ENCODE measurements at regions not wholly inside any gene's neighbourhood (a gene's known extent, or its start where the extent isn't known, plus 50 kb on each side); places are given as distances from the start of the nearest gene placed in this dataset.

GRCh38 chr13:111516712-111517640, 196.5 kb downstream of the TEX29 start:
- 7% methylated on average over 25 of the region's 28 CpGs for WGBS (ENCODE audit: low lambda C conversion rate)
- H3K9me3 ChIP-seq: no peaks in the 10 kb centered on the region
- CTCF ChIA-PET: interaction anchor here (1.2 kb wide), 1 partner anchor 41 kb away, joined by 3 read pairs; no protein-coding TSS in a partner anchor

GRCh38 chr13:111517641-111518010, 197.2 kb downstream of the TEX29 start:
- Histone ChIP-seq H3K79me2 (ENCODE audit: insufficient read depth) (no peaks in the 10 kb centered on the region), H3K9ac (no peak overlapping the region), H3K4me1 (ENCODE audit: control insufficient read depth in 1 of 2, insufficient read depth in 2 of 2, low read depth in 1 of 2, low read length in 1 of 2) (no peaks in the 10 kb centered on the region; a peak in 1 of 4 replicates), H3F3A (replicated peaks; ENCODE audit: insufficient read depth) (no peaks in the 10 kb centered on the region), H2AFZ (ENCODE audit: low read depth) (no peak overlapping the region), H4K20me1 (ENCODE audit: insufficient read depth) (no peaks in the 10 kb centered on the region), H3K4me3 (ENCODE audit: low read depth in 2 of 2, low read length in 1 of 2) (peak overlapping the region in 1 of 2 experiments; percentile 61; a peak in 1 of 4 replicates), H3K27me3 (ENCODE audit: insufficient read depth) (peaks cover 13% of the 10 kb centered on the region), H3K9me2 (no peaks in the 10 kb centered on the region), H3K4me2 (peak overlapping the region; percentile 76; the same call in 1 of the 2 replicates), H3K27ac (ENCODE audit: low read depth in 2 of 2, low read length in 1 of 2) (no peak overlapping the region), H3K9me3 (no peaks in the 10 kb centered on the region), H3K36me3 (replicated peaks in 1 of 2; ENCODE audit: control insufficient read depth in 1 of 2, insufficient read depth in 2 of 2, low read length in 1 of 2) (no peaks in the 10 kb centered on the region)
- 19% methylated on average over 5 of the region's 10 CpGs for WGBS (ENCODE audit: low lambda C conversion rate)
- no peak for DNase-seq
- CTCF ChIA-PET: no interaction called here
- POLR2A ChIA-PET: no interaction called here
- TF ChIP-seq JUND (IDR thresholded peaks at IDR 0.05) (no peak), USF1 (IDR thresholded peaks at IDR 0.05; ENCODE audit: borderline replicate concordance, low read depth) (no peak), EZH2phosphoT487 (IDR thresholded peaks at IDR 0.05; ENCODE audit: borderline replicate concordance, low read depth) (no peak)

More at GRCh38 chr13:111516712-111517640, 196.5 kb downstream of the TEX29 start:
- Histone ChIP-seq H4K20me1 (ENCODE audit: insufficient read depth) (no peaks in the 10 kb centered on the region), H2AFZ (ENCODE audit: low read depth) (no peak overlapping the region), H3F3A (replicated peaks; ENCODE audit: insufficient read depth) (no peaks in the 10 kb centered on the region), H3K27ac (ENCODE audit: low read depth in 2 of 2, low read length in 1 of 2) (no peak overlapping the region), H3K9ac (no peak overlapping the region), H3K79me2 (ENCODE audit: insufficient read depth) (no peaks in the 10 kb centered on the region), H3K9me2 (no peaks in the 10 kb centered on the region), H3K4me1 (ENCODE audit: control insufficient read depth in 1 of 2, insufficient read depth in 2 of 2, low read depth in 1 of 2, low read length in 1 of 2) (no peaks in the 10 kb centered on the region; a peak in 1 of 4 replicates), H3K4me2 (peak overlapping the region; percentile 76), H3K4me3 (ENCODE audit: low read depth in 2 of 2, low read length in 1 of 2) (peak overlapping the region; percentile 38 to 61; a peak in 3 of 4 replicates), H3K27me3 (ENCODE audit: insufficient read depth) (peaks cover 13% of the 10 kb centered on the region), H3K36me3 (replicated peaks in 1 of 2; ENCODE audit: control insufficient read depth in 1 of 2, insufficient read depth in 2 of 2, low read length in 1 of 2) (no peaks in the 10 kb centered on the region)
- POLR2A ChIA-PET: no interaction called here
- no peak for TF ChIP-seq IRF3 (IDR thresholded peaks at IDR 0.05; ENCODE audit: low read depth, low read length)
- no peak for TF ChIP-seq RFX5 (IDR thresholded peaks at IDR 0.05; ENCODE audit: low read length)
- TF ChIP-seq NRF1 (IDR thresholded peaks at IDR 0.05; ENCODE audit: low read depth, low read length): no peak
- no peak for TF ChIP-seq USF2 (IDR thresholded peaks at IDR 0.05; ENCODE audit: borderline replicate concordance, low read depth, low read length)
- TF ChIP-seq RAD21 (IDR thresholded peaks at IDR 0.05; ENCODE audit: low read length): no peak
- TF ChIP-seq TCF12 (IDR thresholded peaks at IDR 0.05): no peak
- no peak for TF ChIP-seq CHD2 (IDR thresholded peaks at IDR 0.05; ENCODE audit: low read length, partially characterized antibody)
- TF ChIP-seq RCOR1 (IDR thresholded peaks at IDR 0.05; ENCODE audit: low read length): no peak
- TF ChIP-seq TEAD4 (IDR thresholded peaks at IDR 0.05; ENCODE audit: borderline replicate concordance, insufficient read depth): no peak
- no peak for TF ChIP-seq MAX (IDR thresholded peaks at IDR 0.05; ENCODE audit: low read depth)
- TF ChIP-seq POLR2AphosphoS5 (IDR thresholded peaks at IDR 0.05; ENCODE audit: low read depth, low read length): no peak
- no peak for DNase-seq

Measured in SK-N-SH (cell line).